ENCODE measurements at regions not wholly inside any gene's neighbourhood (a gene's known extent, or its start where the extent isn't known, plus 50 kb on each side); places are given as distances from the start of the nearest gene placed in this dataset.

GRCh38 chr4:175539498-175539897 lies 272.6 kb downstream of the GPM6A start:
- no peak overlapping the region for H3K9ac ChIP-seq (ENCODE audit: insufficient read depth in 1 of 2, low read depth in 2 of 2, low read length in 2 of 2)
- POLR2A ChIA-PET, result no interaction called here
- intact Hi-C loops (cut with micrococcal nuclease), result loop anchor here (5.0 to 10.0 kb wide), 2 partner anchors 665 to 1172 kb away; no protein-coding TSS in a partner anchor
- H3K27ac ChIP-seq (ENCODE audit: extremely low read depth, low read depth, low read length), result no peak overlapping the region
- no peak for FAIRE-seq
- H2AFZ ChIP-seq (ENCODE audit: low read depth, low read length), result no peak overlapping the region
- no peak overlapping the region for H3K4me2 ChIP-seq (ENCODE audit: insufficient read depth, low read length)
- CTCF ChIA-PET (ENCODE audit: low intra/inter-chr PET ratio), result no interaction called here
- H4K20me1 ChIP-seq (replicated peaks; ENCODE audit: control insufficient read depth, insufficient read depth, low read length), result no peaks in the 10 kb centered on the region
- no peak overlapping the region for H3K4me3 ChIP-seq
- no peak for DNase-seq (ENCODE audit: extremely low read depth in 1 of 4, low spot score in 3 of 4)
- no peaks in the 10 kb centered on the region for H3K9me1 ChIP-seq (ENCODE audit: control insufficient read depth, insufficient read depth, low read length)
- H3K79me2 ChIP-seq (ENCODE audit: control insufficient read depth, insufficient read depth, low read length), result no peaks in the 10 kb centered on the region
- no peaks in the 10 kb centered on the region for H3K36me3 ChIP-seq (ENCODE audit: control insufficient read depth, insufficient read depth, low read length)
- no peak for ATAC-seq
- H3K27me3 ChIP-seq (ENCODE audit: control insufficient read depth in 2 of 2, insufficient read depth in 2 of 2, low read length in 2 of 2), result no peaks in the 10 kb centered on the region
- no peaks in the 10 kb centered on the region for H3K9me3 ChIP-seq (replicated peaks; ENCODE audit: control insufficient read depth, insufficient read depth, low read depth, low read length)
- in situ Hi-C loops (cut with MboI), result loop anchor here (25.0 kb wide), 1 partner anchor 1177 kb away; no protein-coding TSS in a partner anchor
- no TSS peak for BruUV-seq (replicated peaks)
- WGBS (ENCODE audit: insufficient coverage, low coverage, missing lambda C conversion rate), result 0% methylated on average over 2 of the region's 2 CpGs
- no peaks in the 10 kb centered on the region for H3K4me1 ChIP-seq (replicated peaks in 1 of 2; ENCODE audit: control insufficient read depth in 2 of 2, insufficient read depth in 2 of 2, low read length in 2 of 2)
- TF ChIP-seq PBX2 (CRISPR knock-in tag; IDR thresholded peaks at IDR 0.05; ENCODE audit: low read depth), result no peak
- no peak for TF ChIP-seq PBX2 (tag; conservative IDR thresholded peaks at IDR 0.05; ENCODE audit: low read depth)
- TF ChIP-seq TSHZ1 (CRISPR knock-in tag; IDR thresholded peaks at IDR 0.05), result no peak
- TF ChIP-seq ZNF395 (CRISPR knock-in tag; IDR thresholded peaks at IDR 0.05), result no peak
- TF ChIP-seq CHD2 (IDR thresholded peaks at IDR 0.05; ENCODE audit: low read depth, low read length), result no peak

Data from K562 (cell line).